T-cell (primary cell): ENCODE measurements at regions not wholly inside any gene's neighbourhood (a gene's known extent, or its start where the extent isn't known, plus 50 kb on each side); places are given as distances from the start of the nearest gene placed in this dataset.

ENCODE experiments used
- ATAC-seq, 4 experiments: fragments of 200-7000 bp in 3 of 4; fragments of 150-1000 bp in 1 of 4; cut with Tn5 transposase; replicated peaks in 1 of 4; 1 replicate in 3 of 4; 2 replicates in 1 of 4; pipeline ENCODE4 v1.10.0; 2021; ENCODE audit warnings: moderate library complexity in 3 of 4, mild to moderate bottlenecking in 2 of 4, moderate number of reproducible peaks in 1 of 4
- CTCF ChIA-PET, 2 donors: fragments of 300-600 bp; sonication (Branson Sonifier 250); formaldehyde crosslinking; loops; one replicate each; lab custom pipeline; 2022; ENCODE audit warnings: antibody characterized with exemption in 2 of 2; lab: Charles Lee
- POLR2A ChIA-PET, 2 donors: fragments of 300-600 bp; sonication (Branson Sonifier 250); formaldehyde crosslinking; loops; one replicate each; lab custom pipeline; 2022; ENCODE audit warnings: antibody characterized with exemption in 2 of 2; lab: Charles Lee
- DNase-seq, 35 experiments: peaks; one replicate each; pipeline versions ENCODE4 v3.0.0 to v3.0.0-alpha.2; 2013 to 2023
- H3K27ac ChIP-seq: one replicate; pipeline ENCODE4 v1.5.1; 2013; ENCODE audit warnings: low read length
- H3K27me3 ChIP-seq, 2 experiments: replicated peaks in 1 of 2; 1 replicate in 1 of 2; 2 replicates in 1 of 2; pipeline versions ENCODE4 v1.6.1 to v1.7.0; 2013; ENCODE audit warnings: low read length in 1 of 2, mixed read lengths in 1 of 2; ENCODE audit not compliant: control insufficient read depth in 2 of 2, insufficient read depth in 2 of 2; ENCODE audit errors: extremely low read depth in 1 of 2
- H3K36me3 ChIP-seq, 2 donors: 1 replicate in 1 of 2; 2 replicates in 1 of 2; pipeline versions ENCODE4 v1.6.1 to v1.7.0; 2013; ENCODE audit warnings: low read length in 1 of 2; ENCODE audit not compliant: control insufficient read depth in 2 of 2, insufficient read depth in 1 of 2; ENCODE audit errors: extremely low read depth in 1 of 2
- H3K4me1 ChIP-seq, 2 experiments: 1 replicate in 1 of 2; 2 replicates in 1 of 2; pipeline versions ENCODE4 v1.6.1 to v1.7.0; 2013; ENCODE audit warnings: low read length in 2 of 2, mixed read lengths in 1 of 2; ENCODE audit not compliant: insufficient read depth in 2 of 2, control insufficient read depth in 1 of 2; ENCODE audit errors: extremely low read depth in 1 of 2
- H3K4me3 ChIP-seq, 2 donors: 1 replicate in 1 of 2; 2 replicates in 1 of 2; pipeline versions ENCODE4 v1.5.1 to v1.7.0; 2013; ENCODE audit warnings: mild to moderate bottlenecking in 2 of 2, low read length in 1 of 2, moderate library complexity in 1 of 2; ENCODE audit not compliant: control insufficient read depth in 1 of 2; ENCODE audit errors: extremely low read depth in 1 of 2
- H3K9me3 ChIP-seq: 2 replicates; pipeline ENCODE4 v1.7.0; 2013
- H3K27ac Mint-ChIP-seq, 2 donors: one replicate each; pipeline ENCODE4 v1.8.0; 2020 to 2021; ENCODE audit warnings: mild to moderate bottlenecking in 2 of 2, mixed read lengths in 2 of 2
- H3K27me3 Mint-ChIP-seq, 2 donors: one replicate each; pipeline ENCODE4 v1.8.0; 2021 to 2022; ENCODE audit warnings: mixed read lengths in 2 of 2
- H3K36me3 Mint-ChIP-seq: one replicate; pipeline ENCODE4 v1.8.0; 2021; ENCODE audit warnings: mixed read lengths
- H3K4me1 Mint-ChIP-seq, 3 donors: one replicate each; pipeline ENCODE4 v1.8.0; 2020 to 2022; ENCODE audit warnings: mixed read lengths in 3 of 3, mild to moderate bottlenecking in 1 of 3
- H3K4me3 Mint-ChIP-seq, 3 donors: one replicate each; pipeline ENCODE4 v1.8.0; 2020 to 2022; ENCODE audit warnings: mild to moderate bottlenecking in 3 of 3, mixed read lengths in 3 of 3, moderate library complexity in 3 of 3
- H3K9me3 Mint-ChIP-seq, 3 donors: one replicate each; pipeline ENCODE4 v1.8.0; 2020 to 2022; ENCODE audit warnings: mixed read lengths in 3 of 3
- WGBS: methylation state at CpG from one replicate; pipeline ENCODE4 v1.1.5; 2013; ENCODE audit warnings: missing lambda C conversion rate; ENCODE audit not compliant: insufficient coverage; 5-methylcytosine and 5-hydroxymethylcytosine counted together

- H3K27ac Mint-ChIP-seq: no peak overlapping the region
- H3K4me1 Mint-ChIP-seq: peaks cover 2 to 6% (median 5%) of the 10 kb centered on the region in 3 donors
- peaks cover 0 to 16% of the 10 kb centered on the region in 2 donors for H3K27me3 Mint-ChIP-seq
- DNase-seq (no peak), ATAC-seq (no peak)
- H3K9me3 ChIP-seq: no peaks in the 10 kb centered on the region
- no peaks in the 10 kb centered on the region for H3K36me3 ChIP-seq
- H3K4me1 ChIP-seq: no peaks in the 10 kb centered on the region
- H3K9me3 Mint-ChIP-seq: no peaks in the 10 kb centered on the region
- no peaks in the 10 kb centered on the region for H3K27me3 ChIP-seq
- no peak overlapping the region for H3K4me3 Mint-ChIP-seq
- ChIA-PET CTCF (interaction anchor here in 1 of 2 donors (0.7 kb wide), 1 partner anchor 20 kb away, joined by 4 read pairs; no protein-coding TSS in a partner anchor), POLR2A (no interaction called here)
- no peak overlapping the region for H3K4me3 ChIP-seq
- H3K27ac ChIP-seq: no peak overlapping the region
- H3K36me3 Mint-ChIP-seq: no peaks in the 10 kb centered on the region
- WGBS: 81% methylated on average over 2 of the region's 7 CpGs
Observed at GRCh38 chrX:39497702-39498265, 600.0 kb downstream of the BCOR start.

- Histone ChIP-seq H3K36me3 (no peaks in the 10 kb centered on the region), H3K9me3 (no peaks in the 10 kb centered on the region), H3K27me3 (no peaks in the 10 kb centered on the region), H3K4me1 (no peaks in the 10 kb centered on the region), H3K4me3 (no peak overlapping the region), H3K27ac (no peak overlapping the region)
- Mint-ChIP-seq H3K9me3 (no peaks in the 10 kb centered on the region), H3K4me3 (no peak overlapping the region), H3K4me1 (peaks cover 0 to 6% (median 3%) of the 10 kb centered on the region in 3 donors), H3K36me3 (no peaks in the 10 kb centered on the region), H3K27ac (no peak overlapping the region), H3K27me3 (peaks cover 0 to 16% of the 10 kb centered on the region in 2 donors)
- ChIA-PET POLR2A (no interaction called here), CTCF (no interaction called here)
- no peak for DNase-seq
- no peak for ATAC-seq
Observed at GRCh38 chrX:39499996-39500395, 597.8 kb downstream of the BCOR start.

GRCh38 chrX:39501822-39502221, 595.9 kb downstream of the BCOR start:
- no peak overlapping the region for H3K27ac ChIP-seq
- no peak for DNase-seq
- ATAC-seq: no peak
- Mint-ChIP-seq H3K27ac (no peak overlapping the region), H3K9me3 (no peaks in the 10 kb centered on the region), H3K4me1 (peaks cover 0 to 6% (median 3%) of the 10 kb centered on the region in 3 donors), H3K36me3 (no peaks in the 10 kb centered on the region), H3K27me3 (peaks cover 0 to 7% of the 10 kb centered on the region in 2 donors), H3K4me3 (no peak overlapping the region)
- H3K27me3 ChIP-seq: no peaks in the 10 kb centered on the region
- POLR2A ChIA-PET: no interaction called here
- no peaks in the 10 kb centered on the region for H3K36me3 ChIP-seq
- H3K4me1 ChIP-seq: no peaks in the 10 kb centered on the region
- CTCF ChIA-PET: no interaction called here
- WGBS: 100% methylated on average over 2 of the region's 3 CpGs
- no peak overlapping the region for H3K4me3 ChIP-seq
- no peaks in the 10 kb centered on the region for H3K9me3 ChIP-seq

- Mint-ChIP-seq H3K27me3 (peaks cover 0 to 7% of the 10 kb centered on the region in 2 donors), H3K4me3 (no peak overlapping the region), H3K4me1 (peaks cover 0 to 8% (median 3%) of the 10 kb centered on the region in 3 donors), H3K9me3 (no peaks in the 10 kb centered on the region), H3K36me3 (no peaks in the 10 kb centered on the region), H3K27ac (no peak overlapping the region)
- WGBS: no CpG with 5 or more reads among the region's 3 CpGs
- no peak for ATAC-seq
- Histone ChIP-seq H3K27me3 (no peaks in the 10 kb centered on the region), H3K4me3 (no peak overlapping the region), H3K4me1 (no peaks in the 10 kb centered on the region), H3K27ac (no peak overlapping the region), H3K9me3 (no peaks in the 10 kb centered on the region), H3K36me3 (no peaks in the 10 kb centered on the region)
- CTCF ChIA-PET: no interaction called here
- no peak for DNase-seq
- POLR2A ChIA-PET: no interaction called here
Observed at GRCh38 chrX:39502486-39502885, 595.3 kb downstream of the BCOR start.

- no CpG with 5 or more reads among the region's 2 CpGs for WGBS
Observed at GRCh38 chrX:39504227-39504626, 593.5 kb downstream of the BCOR start.

GRCh38 chrX:39504850-39505259, 592.9 kb downstream of the BCOR start:
- no peaks in the 10 kb centered on the region for H3K36me3 Mint-ChIP-seq
- H3K4me1 Mint-ChIP-seq: peaks cover 6 to 24% (median 18%) of the 10 kb centered on the region in 3 donors
- H3K27ac ChIP-seq: no peak overlapping the region
- ChIA-PET CTCF (no interaction called here), POLR2A (no interaction called here)
- H3K4me3 ChIP-seq: no peak overlapping the region
- ATAC-seq: no peak
- H3K9me3 ChIP-seq: no peaks in the 10 kb centered on the region
- H3K27me3 Mint-ChIP-seq: no peaks in the 10 kb centered on the region
- H3K4me1 ChIP-seq: peaks cover 2 to 7% of the 10 kb centered on the region in 2 experiments
- no peak overlapping the region for H3K4me3 Mint-ChIP-seq
- no peaks in the 10 kb centered on the region for H3K36me3 ChIP-seq
- no peak overlapping the region for H3K27ac Mint-ChIP-seq
- WGBS: 100% methylated on average over 1 of the region's 5 CpGs
- no peak for DNase-seq
- no peaks in the 10 kb centered on the region for H3K27me3 ChIP-seq
- peaks cover 0 to 8% (median 5%) of the 10 kb centered on the region in 3 donors for H3K9me3 Mint-ChIP-seq

More at GRCh38 chrX:39504227-39504626, 593.5 kb downstream of the BCOR start:
- Mint-ChIP-seq H3K4me1 (peaks cover 6 to 24% (median 17%) of the 10 kb centered on the region in 3 donors), H3K9me3 (peaks cover 0 to 3% (median 1%) of the 10 kb centered on the region in 3 donors), H3K36me3 (no peaks in the 10 kb centered on the region), H3K27me3 (peaks cover 0 to 3% of the 10 kb centered on the region in 2 donors), H3K4me3 (no peak overlapping the region), H3K27ac (no peak overlapping the region)
- Histone ChIP-seq H3K27me3 (no peaks in the 10 kb centered on the region), H3K27ac (no peak overlapping the region), H3K9me3 (no peaks in the 10 kb centered on the region), H3K4me3 (no peak overlapping the region), H3K36me3 (no peaks in the 10 kb centered on the region), H3K4me1 (peaks cover 2 to 7% of the 10 kb centered on the region in 2 experiments)
- ATAC-seq (no peak), DNase-seq (no peak)
- CTCF ChIA-PET: no interaction called here
- POLR2A ChIA-PET: no interaction called here
